T follicular helper cell (primary cell): ENCODE measurements at regions not wholly inside any gene's neighbourhood (a gene's known extent, or its start where the extent isn't known, plus 50 kb on each side); places are given as distances from the start of the nearest gene placed in this dataset.

Experiments
- DNase-seq: peaks from one replicate; pipeline ENCODE4 v3.0.0-alpha.2; 2020; ENCODE audit warnings: low read depth

DNA sequence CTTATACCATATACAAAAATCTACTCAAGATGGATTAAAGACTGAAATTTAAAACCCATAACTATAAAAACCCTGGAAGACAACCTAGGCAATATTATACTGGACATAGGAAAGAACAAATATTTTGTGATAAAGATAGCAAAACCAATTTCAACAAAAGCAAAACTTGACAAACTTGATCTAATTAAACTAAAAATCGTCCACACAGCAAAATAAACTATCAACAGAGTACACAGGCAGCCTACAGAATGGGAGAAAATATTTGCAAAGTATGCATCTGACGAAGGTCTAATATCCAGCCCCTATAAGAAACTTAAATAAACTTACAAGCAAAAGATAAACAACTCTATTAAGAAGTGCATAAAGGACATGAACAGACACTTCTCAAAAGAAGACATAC lies 240.1 kb downstream of the HGF start:
- DNase-seq = no peak

GRCh38 chr7:81527651-81528050 lies 242.2 kb downstream of the HGF start:
- DNase-seq = no peak

- no peak for DNase-seq
Observed at GRCh38 chr7:81526971-81527370, 242.9 kb downstream of the HGF start.

DNA sequence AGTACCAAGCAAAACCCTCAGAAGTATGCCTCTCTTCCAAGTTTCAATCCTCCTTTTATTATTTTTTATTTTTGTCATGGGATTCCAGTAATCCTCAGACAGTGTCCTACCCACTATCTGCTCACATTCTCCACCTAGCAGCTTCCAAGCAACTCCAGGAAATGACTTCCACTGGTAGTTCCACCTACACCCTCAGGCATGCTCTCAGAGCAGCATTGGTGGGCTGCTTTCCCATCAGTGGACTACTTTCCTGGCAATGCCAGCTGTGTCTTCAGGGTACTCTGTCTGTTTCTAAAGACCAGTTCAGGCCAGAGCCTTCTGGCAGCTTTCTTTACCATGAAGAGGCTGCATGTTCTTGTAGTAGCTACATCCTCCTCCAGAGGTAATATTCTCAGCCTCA lies 244.0 kb downstream of the HGF start:
- no peak for DNase-seq

- DNase-seq = no peak
Observed at GRCh38 chr7:81519886-81520285, 250.0 kb downstream of the HGF start.

DNA sequence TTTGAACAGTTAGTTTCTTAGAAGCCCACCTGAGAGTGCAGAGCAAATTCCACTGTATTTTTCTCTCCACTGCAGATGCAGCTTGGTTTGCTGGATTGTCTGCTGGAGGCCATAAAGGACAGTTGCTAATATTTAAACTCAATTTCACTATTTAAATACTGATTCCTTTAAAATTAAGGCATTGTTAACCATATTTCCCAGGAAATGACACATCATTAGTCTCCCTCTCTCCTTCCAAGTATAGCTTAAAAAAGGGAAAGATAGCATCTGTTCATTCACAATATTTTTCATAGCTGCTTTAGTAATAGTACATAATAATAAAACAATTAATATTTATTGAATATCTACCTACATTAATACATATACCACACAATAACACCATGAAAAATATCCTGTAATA lies 252.9 kb downstream of the HGF start:
- no peak for DNase-seq

DNA sequence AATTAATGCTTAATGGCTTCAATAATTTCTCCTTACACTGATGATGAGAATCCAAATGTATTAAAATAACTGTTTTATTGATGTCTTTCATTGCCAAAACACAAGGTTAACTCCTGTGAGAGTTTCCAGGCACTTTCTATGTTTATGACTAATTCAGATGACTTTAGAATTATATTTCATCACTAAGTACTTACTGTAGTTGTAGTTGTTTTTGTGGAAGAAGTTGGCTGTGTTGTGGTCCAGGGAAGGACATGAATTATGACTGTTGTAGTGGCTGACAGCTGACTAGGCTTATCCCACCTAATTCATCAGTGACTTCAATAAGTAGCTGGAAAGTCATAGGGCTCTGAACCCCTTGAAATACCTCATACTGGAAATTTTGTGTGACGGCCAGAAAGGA lies 254.8 kb downstream of the HGF start:
- DNase-seq = no peak

DNA sequence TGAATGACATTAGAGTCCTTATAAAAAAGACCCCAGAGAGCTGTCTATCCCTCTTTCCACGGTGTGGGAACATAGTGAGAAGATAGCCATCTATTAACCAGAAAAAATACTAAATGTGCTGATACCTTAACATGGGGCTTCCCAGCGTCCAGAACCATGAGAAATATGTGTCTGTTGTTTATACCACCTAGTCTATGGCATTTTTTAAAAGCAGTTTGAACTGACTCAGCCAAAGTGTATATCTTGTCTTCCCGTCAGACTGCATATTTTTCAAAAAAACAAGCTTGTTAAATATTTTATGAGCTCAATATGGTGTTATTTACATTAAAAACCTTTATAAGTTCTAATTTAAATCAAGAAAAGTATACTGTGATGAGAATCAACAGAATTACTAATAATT lies 255.3 kb downstream of the HGF start:
- DNase-seq = no peak

DNA sequence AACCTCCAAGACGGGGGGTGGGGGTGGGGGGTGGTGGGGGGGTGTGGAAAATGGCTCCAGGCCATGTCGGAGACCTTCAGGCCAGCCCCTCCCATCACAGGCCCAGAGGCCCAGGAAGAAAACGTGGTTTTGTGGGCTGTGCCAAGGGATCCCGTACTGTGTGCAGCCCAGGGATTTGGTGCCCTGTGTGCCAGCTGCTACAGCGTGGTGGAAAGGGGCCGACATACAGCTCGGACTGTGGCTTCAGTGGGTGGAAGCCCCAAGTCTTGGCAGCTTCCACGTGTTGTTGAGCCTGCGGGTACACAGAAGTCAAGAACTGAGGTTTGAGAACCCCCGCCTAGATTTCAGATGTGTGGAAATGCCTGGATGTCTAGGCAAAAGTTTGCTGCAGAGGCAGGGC lies 259.7 kb downstream of the HGF start:
- DNase-seq = no peak

DNA sequence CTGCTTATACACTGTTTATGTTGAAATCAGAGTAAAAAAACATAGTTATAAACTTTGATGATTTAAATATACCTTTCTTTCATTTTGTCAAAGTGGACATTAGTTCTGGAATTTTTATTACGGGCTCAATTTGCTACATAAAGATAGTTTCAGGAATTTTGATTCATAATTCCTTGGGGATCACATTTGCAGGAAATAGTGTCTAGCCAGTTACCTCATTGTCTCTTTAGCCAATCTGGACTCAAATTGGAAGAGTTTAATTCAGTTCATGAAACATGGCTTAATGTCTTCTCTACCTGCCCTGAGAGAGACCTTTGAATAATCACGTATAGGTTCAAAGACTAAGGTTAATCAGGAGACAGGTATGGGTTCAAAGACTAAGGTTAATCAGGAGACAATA lies 262.6 kb downstream of the HGF start:
- no peak for DNase-seq

GRCh38 chr7:81506609-81507008 lies 263.2 kb downstream of the HGF start:
- DNase-seq = no peak

- DNase-seq = no peak
Observed at GRCh38 chr7:81503771-81504170, 266.1 kb downstream of the HGF start.

- no peak for DNase-seq
Observed at GRCh38 chr7:81503336-81503735, 266.5 kb downstream of the HGF start.

DNA sequence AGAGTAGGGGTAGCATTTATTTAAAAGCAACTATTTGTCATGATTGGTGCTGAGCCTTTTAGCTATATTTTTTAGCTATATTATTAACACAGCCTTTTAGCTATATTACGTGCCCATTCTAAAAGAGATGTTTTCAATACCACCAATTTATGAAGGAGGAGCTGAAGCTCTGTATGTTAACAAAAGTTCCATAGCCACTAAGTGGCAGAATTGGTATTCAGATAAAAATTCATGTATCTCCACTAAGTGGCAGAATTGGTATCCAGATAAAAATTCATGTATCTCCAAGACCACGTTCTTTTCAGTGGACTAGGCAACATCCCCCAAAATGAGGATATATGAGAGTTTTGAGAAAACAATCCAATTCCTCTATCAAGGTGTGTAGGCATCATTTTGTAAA lies 268.6 kb downstream of the HGF start:
- no peak for DNase-seq

GRCh38 chr7:81500631-81501030 lies 269.2 kb downstream of the HGF start:
- DNase-seq = no peak

GRCh38 chr7:81499262-81500116 lies 270.4 kb downstream of the HGF start:
- no peak for DNase-seq

- no peak for DNase-seq
Observed at GRCh38 chr7:81498176-81498575, 271.7 kb downstream of the HGF start.

- DNase-seq = no peak
Observed at GRCh38 chr7:81492910-81493309, 276.9 kb downstream of the HGF start.

- no peak for DNase-seq
Observed at GRCh38 chr7:81492240-81492639, 277.6 kb downstream of the HGF start.

DNA sequence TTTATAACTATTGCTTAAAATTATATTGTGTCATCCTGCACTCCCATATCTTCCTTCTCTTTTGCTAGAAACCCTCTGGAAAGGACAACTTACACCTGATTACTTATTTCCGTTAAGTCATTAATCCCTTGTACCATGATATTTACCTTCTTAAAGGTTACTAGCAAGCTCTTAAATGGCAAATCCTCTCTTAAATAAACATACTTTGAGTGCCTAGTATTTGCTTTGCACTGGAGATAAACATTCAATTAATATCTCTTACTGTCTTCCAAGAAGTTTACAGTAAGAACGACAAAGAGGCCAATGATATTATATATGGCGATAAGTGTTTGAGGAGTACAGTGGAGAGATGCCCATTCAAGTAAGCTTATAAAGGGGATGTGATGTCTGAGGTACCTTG lies 278.3 kb downstream of the HGF start:
- no peak for DNase-seq

DNA sequence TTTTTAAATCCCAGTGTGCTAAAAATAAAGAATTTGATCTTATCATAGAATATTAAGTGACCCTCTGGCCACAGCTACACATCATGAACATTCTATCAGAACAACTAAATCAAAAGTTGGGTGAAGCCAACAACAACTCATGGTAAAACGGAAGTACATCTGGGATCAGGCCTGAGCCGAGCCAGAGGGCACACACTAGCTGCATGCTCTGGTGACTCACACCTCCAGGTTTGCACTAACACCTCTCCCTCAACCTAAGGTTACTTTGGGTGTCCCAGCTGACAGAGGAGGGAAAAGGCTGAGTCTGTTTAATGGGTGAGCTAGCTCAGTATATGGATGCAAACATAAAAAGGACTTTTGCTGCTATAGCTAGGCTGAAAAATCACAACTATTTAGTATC lies 281.6 kb downstream of the HGF start:
- DNase-seq = no peak

GRCh38 chr7:81487516-81487915 lies 282.3 kb downstream of the HGF start:
- no peak for DNase-seq

GRCh38 chr7:81484261-81484660 lies 285.6 kb downstream of the HGF start:
- no peak for DNase-seq

GRCh38 chr7:81482600-81483186 lies 287.2 kb downstream of the HGF start:
- no peak for DNase-seq
